Panc1 (cell line): ENCODE measurements at regions not wholly inside any gene's neighbourhood (a gene's known extent, or its start where the extent isn't known, plus 50 kb on each side); places are given as distances from the start of the nearest gene placed in this dataset.

ENCODE experiments used
- CTCF ChIP-seq: fragments of 450-650 bp; IDR thresholded peaks from 2 replicates; pipeline ENCODE4 v1.5.1; 2017; ENCODE audit warnings: mild to moderate bottlenecking
- POLR2AphosphoS5 ChIP-seq: IDR thresholded peaks from 2 replicates; pipeline ENCODE4 v1.6.1; 2012; ENCODE audit warnings: mild to moderate bottlenecking, low read depth, low read length, moderate library complexity
- SIN3A ChIP-seq: IDR thresholded peaks from 2 replicates; pipeline ENCODE4 v1.6.1; 2012; ENCODE audit warnings: low read depth, mild to moderate bottlenecking, low read length, moderate library complexity, borderline replicate concordance; ENCODE audit not compliant: insufficient read depth
- TCF7L2 ChIP-seq: IDR thresholded peaks from 2 replicates; pipeline ENCODE4 v1.6.1; 2011; ENCODE audit warnings: mild to moderate bottlenecking, low read depth, low read length, inconsistent platforms

- TF ChIP-seq CTCF (no peak), SIN3A (no peak), TCF7L2 (no peak), POLR2AphosphoS5 (no peak)
Measured at GRCh38 chr4:85221606-85222005, 253.3 kb upstream of the ARHGAP24 start.
